GM12878 (cell line): ENCODE measurements at regions not wholly inside any gene's neighbourhood (a gene's known extent, or its start where the extent isn't known, plus 50 kb on each side); places are given as distances from the start of the nearest gene placed in this dataset.

ENCODE experiments used
- ATAC-seq: fragments of 200-7000 bp; cut with Tn5 transposase; 3 replicates; pipeline ENCODE4 v1.9.1; 2020; ENCODE audit warnings: mild to moderate bottlenecking, moderate library complexity
- BruUV-seq: library from RNA; stranded (reverse); fragments of 400-500 nt; replicated peaks from 2 replicates; lab custom pipeline; 2021; lab: Mats Ljungman, UMichigan
- CTCF ChIA-PET: fragments of 300-600 bp; sonication (Branson Sonifier 250); formaldehyde crosslinking; extraction: SDS; loops from one replicate; lab custom pipeline; 2021; ENCODE audit warnings: inconsistent platforms; lab: Yijun Ruan, JAX
- POLR2A ChIA-PET: fragments of 350-600 bp; formaldehyde crosslinking; extraction: SDS; loops from one replicate; lab custom pipeline; 2021; ENCODE audit warnings: inconsistent platforms; lab: Charles Lee
- RAD21 ChIA-PET: fragments of 300-600 bp; sonication (Branson Sonifier 250); formaldehyde crosslinking; loops from one replicate; lab custom pipeline; 2023; ENCODE audit warnings: antibody characterized with exemption; ENCODE audit not compliant: unreplicated experiment; lab: Charles Lee
- SMC1A ChIA-PET: fragments of 300-600 bp; sonication (Branson Sonifier 250); formaldehyde crosslinking; loops from one replicate; lab custom pipeline; 2023; ENCODE audit not compliant: unreplicated experiment, uncharacterized antibody; lab: Charles Lee
- DNase-seq: peaks from one replicate; pipeline ENCODE4 v3.0.0-alpha.2; 2011; ENCODE audit warnings: low read depth, low spot score
- FAIRE-seq: peaks from 3 replicates; lab custom pipeline; 2011; peaks lifted over from hg19 to GRCh38; lab: Jason Lieb, UNC
- H2AFZ ChIP-seq: 2 replicates; pipeline ENCODE4 v1.6.0; 2011; ENCODE audit warnings: low read depth, low read length, control low read depth; ENCODE audit not compliant: control insufficient read depth
- H3K27ac ChIP-seq: 2 replicates; pipeline ENCODE4 v1.5.1; 2011; ENCODE audit warnings: control low read depth; ENCODE audit not compliant: control insufficient read depth, insufficient read depth
- H3K27me3 ChIP-seq, 2 experiments: replicated peaks in 1 of 2; 2 replicates each; pipeline versions ENCODE4 v1.6.0 to v1.6.1; 2011; ENCODE audit warnings: low read length in 1 of 2; ENCODE audit not compliant: control insufficient read depth in 2 of 2, insufficient read depth in 2 of 2
- H3K36me3 ChIP-seq, 2 experiments: 2 replicates each; pipeline ENCODE4 v1.5.1; 2011; ENCODE audit warnings: low read length in 1 of 2; ENCODE audit not compliant: control insufficient read depth in 2 of 2, insufficient read depth in 2 of 2
- H3K4me1 ChIP-seq: 2 replicates; pipeline ENCODE4 v1.6.1; 2011; ENCODE audit warnings: mild to moderate bottlenecking, low read length, moderate library complexity, mixed read lengths; ENCODE audit not compliant: control insufficient read depth, insufficient read depth
- H3K4me2 ChIP-seq: 2 replicates; pipeline ENCODE4 v1.6.0; 2011; ENCODE audit warnings: control low read depth; ENCODE audit not compliant: control insufficient read depth, insufficient read depth
- H3K4me3 ChIP-seq: fragments of 200-600 bp; sonication (generic); 2 replicates; pipeline ENCODE4 v1.5.1; 2016
- H3K79me2 ChIP-seq: 2 replicates; pipeline ENCODE4 v1.6.0; 2011; ENCODE audit warnings: low read length; ENCODE audit not compliant: control insufficient read depth, insufficient read depth
- H3K9ac ChIP-seq: 2 replicates; pipeline ENCODE4 v1.8.0; 2011; ENCODE audit warnings: low read length, control low read depth, mixed read lengths; ENCODE audit not compliant: control insufficient read depth, insufficient read depth
- H3K9me3 ChIP-seq: replicated peaks from 3 replicates; pipeline ENCODE4 v1.5.1; 2011; ENCODE audit warnings: mild to moderate bottlenecking, low read length; ENCODE audit not compliant: control insufficient read depth, insufficient read depth
- H4K20me1 ChIP-seq: 2 replicates; pipeline ENCODE4 v1.6.0; 2011; ENCODE audit not compliant: control insufficient read depth, insufficient read depth
- HDAC6 ChIP-seq: fragments of 200-600 bp; sonication (generic); IDR thresholded peaks from one replicate; pipeline ENCODE4 v1.8.0; 2017; ENCODE audit warnings: antibody characterized with exemption; ENCODE audit not compliant: unreplicated experiment
- HDGF ChIP-seq: fragments of 450-650 bp; IDR thresholded peaks from 2 replicates; pipeline ENCODE4 v1.6.1; 2016; ENCODE audit warnings: antibody characterized with exemption
- KAT2A ChIP-seq: conservative IDR thresholded peaks from 2 replicates; pipeline ENCODE4 v1.6.1; 2011; ENCODE audit warnings: low read depth, low read length; ENCODE audit not compliant: control insufficient read depth
- MTA3 ChIP-seq: IDR thresholded peaks from 2 replicates; pipeline ENCODE4 v1.6.1; 2012; ENCODE audit warnings: low read length, inconsistent platforms, borderline replicate concordance
- MXI1 ChIP-seq: fragments of 150-350 bp; IDR thresholded peaks from 2 replicates; pipeline ENCODE4 v1.6.1; 2011; ENCODE audit warnings: low read depth, mild to moderate bottlenecking, inconsistent platforms, low read length, improper control_type of control experiment
- SMAD1 ChIP-seq: fragments of 450-650 bp; IDR thresholded peaks from 2 replicates; pipeline ENCODE4 v1.6.1; 2018; ENCODE audit warnings: mild to moderate bottlenecking, low read depth; ENCODE audit not compliant: partially characterized antibody
- SUZ12 ChIP-seq: fragments of 200-600 bp; sonication (generic); IDR thresholded peaks from one replicate; pipeline ENCODE4 v1.6.1; 2018; ENCODE audit warnings: antibody characterized with exemption, mild to moderate bottlenecking; ENCODE audit not compliant: unreplicated experiment
- ZSCAN29 ChIP-seq: fragments of 450-650 bp; IDR thresholded peaks from 2 replicates; pipeline ENCODE4 v1.6.1; 2017; ENCODE audit warnings: mild to moderate bottlenecking, moderate library complexity
- WGBS: methylation state at CpG from one replicate; pipeline ENCODE4 v1.1.6; 2016; ENCODE audit warnings: low lambda C conversion rate; ENCODE audit not compliant: insufficient replicate concordance, insufficient coverage; ENCODE audit errors: missing lambda C conversion rate; 5-methylcytosine and 5-hydroxymethylcytosine counted together
- in situ Hi-C: fragments of 300-500 bp; cut with MboI; formaldehyde crosslinking; loops from 9 replicates; pipeline ENCODE4 v1.14.3; 2018; ENCODE audit warnings: mixed read lengths
- intact Hi-C: fragments of 100-400 bp; cut with micrococcal nuclease; formaldehyde crosslinking; loops from one replicate; pipeline ENCODE4 v1.14.2; 2022; ENCODE audit not compliant: unreplicated experiment
- TF ChIP-seq, protein P1 (sequence below): fragments of 450-650 bp; IDR thresholded peaks from 2 replicates; pipeline ENCODE4 v1.6.1; 2017; ENCODE audit warnings: mild to moderate bottlenecking, moderate library complexity
- TF ChIP-seq, protein P2 (sequence below): IDR thresholded peaks from 2 replicates; pipeline ENCODE4 v1.6.1; 2011; ENCODE audit warnings: low read depth, low read length, improper control_type of control experiment, borderline replicate concordance

DNA sequence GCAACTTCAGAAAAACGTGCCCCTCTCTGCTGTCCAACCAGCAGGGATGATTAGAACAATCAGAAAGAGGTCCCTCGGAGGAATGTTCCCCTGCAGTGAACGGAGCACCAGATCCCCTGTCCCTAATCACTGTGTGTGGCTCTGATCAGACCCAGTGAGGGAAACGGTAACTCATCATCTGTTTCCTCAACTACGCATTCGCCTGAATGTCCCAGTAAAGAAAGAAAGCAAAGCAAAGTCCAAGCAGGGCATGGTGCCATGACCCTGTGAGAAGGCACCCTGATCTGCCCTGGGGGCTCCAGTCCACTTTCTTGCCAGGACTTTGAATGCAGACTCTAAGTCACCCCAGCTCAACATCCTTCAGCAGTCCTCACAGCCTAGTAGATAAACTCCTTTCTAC, 149.2 kb downstream of the LY86 start:
- POLR2A ChIA-PET, result no interaction called here
- no peaks in the 10 kb centered on the region for H3K4me1 ChIP-seq
- TF ChIP-seq SMAD1 (no peak), HDGF (no peak), MXI1 (no peak), HDAC6 (no peak), SUZ12 (no peak), MTA3 (no peak), ZSCAN29 (no peak), KAT2A (no peak)
- TF ChIP-seq, protein P1, sequence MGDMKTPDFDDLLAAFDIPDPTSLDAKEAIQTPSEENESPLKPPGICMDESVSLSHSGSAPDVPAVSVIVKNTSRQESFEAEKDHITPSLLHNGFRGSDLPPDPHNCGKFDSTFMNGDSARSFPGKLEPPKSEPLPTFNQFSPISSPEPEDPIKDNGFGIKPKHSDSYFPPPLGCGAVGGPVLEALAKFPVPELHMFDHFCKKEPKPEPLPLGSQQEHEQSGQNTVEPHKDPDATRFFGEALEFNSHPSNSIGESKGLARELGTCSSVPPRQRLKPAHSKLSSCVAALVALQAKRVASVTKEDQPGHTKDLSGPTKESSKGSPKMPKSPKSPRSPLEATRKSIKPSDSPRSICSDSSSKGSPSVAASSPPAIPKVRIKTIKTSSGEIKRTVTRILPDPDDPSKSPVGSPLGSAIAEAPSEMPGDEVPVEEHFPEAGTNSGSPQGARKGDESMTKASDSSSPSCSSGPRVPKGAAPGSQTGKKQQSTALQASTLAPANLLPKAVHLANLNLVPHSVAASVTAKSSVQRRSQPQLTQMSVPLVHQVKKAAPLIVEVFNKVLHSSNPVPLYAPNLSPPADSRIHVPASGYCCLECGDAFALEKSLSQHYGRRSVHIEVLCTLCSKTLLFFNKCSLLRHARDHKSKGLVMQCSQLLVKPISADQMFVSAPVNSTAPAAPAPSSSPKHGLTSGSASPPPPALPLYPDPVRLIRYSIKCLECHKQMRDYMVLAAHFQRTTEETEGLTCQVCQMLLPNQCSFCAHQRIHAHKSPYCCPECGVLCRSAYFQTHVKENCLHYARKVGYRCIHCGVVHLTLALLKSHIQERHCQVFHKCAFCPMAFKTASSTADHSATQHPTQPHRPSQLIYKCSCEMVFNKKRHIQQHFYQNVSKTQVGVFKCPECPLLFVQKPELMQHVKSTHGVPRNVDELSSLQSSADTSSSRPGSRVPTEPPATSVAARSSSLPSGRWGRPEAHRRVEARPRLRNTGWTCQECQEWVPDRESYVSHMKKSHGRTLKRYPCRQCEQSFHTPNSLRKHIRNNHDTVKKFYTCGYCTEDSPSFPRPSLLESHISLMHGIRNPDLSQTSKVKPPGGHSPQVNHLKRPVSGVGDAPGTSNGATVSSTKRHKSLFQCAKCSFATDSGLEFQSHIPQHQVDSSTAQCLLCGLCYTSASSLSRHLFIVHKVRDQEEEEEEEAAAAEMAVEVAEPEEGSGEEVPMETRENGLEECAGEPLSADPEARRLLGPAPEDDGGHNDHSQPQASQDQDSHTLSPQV, result no peak
- TF ChIP-seq, protein P2, sequence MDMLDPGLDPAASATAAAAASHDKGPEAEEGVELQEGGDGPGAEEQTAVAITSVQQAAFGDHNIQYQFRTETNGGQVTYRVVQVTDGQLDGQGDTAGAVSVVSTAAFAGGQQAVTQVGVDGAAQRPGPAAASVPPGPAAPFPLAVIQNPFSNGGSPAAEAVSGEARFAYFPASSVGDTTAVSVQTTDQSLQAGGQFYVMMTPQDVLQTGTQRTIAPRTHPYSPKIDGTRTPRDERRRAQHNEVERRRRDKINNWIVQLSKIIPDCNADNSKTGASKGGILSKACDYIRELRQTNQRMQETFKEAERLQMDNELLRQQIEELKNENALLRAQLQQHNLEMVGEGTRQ, result no peak
- no peaks in the 10 kb centered on the region for H3K36me3 ChIP-seq
- RAD21 ChIA-PET, result no interaction called here
- H3K9ac ChIP-seq, result no peak overlapping the region
- H3K4me2 ChIP-seq, result no peak overlapping the region
- no TSS peak for BruUV-seq
- H3K27ac ChIP-seq, result no peak overlapping the region
- in situ Hi-C loops (no loop called here), intact Hi-C loops (no loop called here)
- WGBS, result 66% methylated on average over 6 of the region's 6 CpGs
- FAIRE-seq, result no peak
- H2AFZ ChIP-seq, result no peak overlapping the region
- SMC1A ChIA-PET, result interaction anchor here (1.9 kb wide), 1 partner anchor 18 kb away, joined by 5 read pairs; no protein-coding TSS in a partner anchor
- no peak for DNase-seq
- no peaks in the 10 kb centered on the region for H4K20me1 ChIP-seq
- peaks cover 2 to 10% of the 10 kb centered on the region in 2 experiments; a peak in 2 of 4 replicates for H3K27me3 ChIP-seq
- no peaks in the 10 kb centered on the region for H3K79me2 ChIP-seq
- H3K9me3 ChIP-seq, result no peaks in the 10 kb centered on the region
- ATAC-seq, result no peak
- CTCF ChIA-PET, result no interaction called here
- H3K4me3 ChIP-seq, result no peak overlapping the region
